Neuronal stem cell (in vitro differentiated cells): ENCODE measurements at regions not wholly inside any gene's neighbourhood (a gene's known extent, or its start where the extent isn't known, plus 50 kb on each side); places are given as distances from the start of the nearest gene placed in this dataset.

Source experiments
- DNase-seq: peaks from one replicate; pipeline ENCODE4 v3.0.0-alpha.2; 2013; ENCODE audit warnings: low spot score
- H2AFZ ChIP-seq: one replicate; pipeline ENCODE4 v1.6.1; 2013; ENCODE audit warnings: mild to moderate bottlenecking, low read length, inconsistent platforms
- H2AK5ac ChIP-seq: 2 replicates; pipeline ENCODE4 v1.6.1; 2013; ENCODE audit warnings: low read depth, mild to moderate bottlenecking, inconsistent platforms, low read length, moderate library complexity, mixed read lengths
- H2BK120ac ChIP-seq: 2 replicates; pipeline ENCODE4 v1.6.1; 2013; ENCODE audit warnings: low read depth, mild to moderate bottlenecking, inconsistent platforms, low read length, moderate library complexity, mixed read lengths
- H2BK12ac ChIP-seq: one replicate; pipeline ENCODE4 v1.6.1; 2013; ENCODE audit warnings: low read length, inconsistent platforms
- H2BK15ac ChIP-seq: 2 replicates; pipeline ENCODE4 v1.6.1; 2013; ENCODE audit warnings: mild to moderate bottlenecking, low read length, inconsistent platforms, mixed read lengths
- H2BK5ac ChIP-seq: one replicate; pipeline ENCODE4 v1.6.1; 2013; ENCODE audit warnings: inconsistent platforms, mild to moderate bottlenecking, low read length, moderate library complexity
- H3K14ac ChIP-seq: one replicate; pipeline ENCODE4 v1.6.1; 2013; ENCODE audit warnings: low read length, inconsistent platforms
- H3K18ac ChIP-seq: 2 replicates; pipeline ENCODE4 v1.6.1; 2013; ENCODE audit warnings: low read length, inconsistent platforms
- H3K23ac ChIP-seq: 2 replicates; pipeline ENCODE4 v1.6.1; 2013; ENCODE audit warnings: low read depth, mild to moderate bottlenecking, mixed read lengths, low read length, inconsistent platforms; ENCODE audit not compliant: poor library complexity
- H3K27ac ChIP-seq: replicated peaks from 3 replicates; pipeline ENCODE4 v1.5.1; 2013; ENCODE audit warnings: low read length, inconsistent platforms
- H3K27me3 ChIP-seq, 3 experiments: 2 replicates each; pipeline ENCODE4 v1.6.1; 2013; ENCODE audit warnings: low read length in 3 of 3, mild to moderate bottlenecking in 2 of 3, inconsistent platforms in 1 of 3, low read depth in 1 of 3, mixed read lengths in 1 of 3, moderate library complexity in 1 of 3; ENCODE audit not compliant: control insufficient read depth in 3 of 3, insufficient read depth in 3 of 3
- H3K36me3 ChIP-seq, 2 donors: replicated peaks in 1 of 2; 2 replicates each; pipeline ENCODE4 v1.6.1; 2013; ENCODE audit warnings: low read length in 2 of 2; ENCODE audit not compliant: control insufficient read depth in 2 of 2, insufficient read depth in 2 of 2
- H3K4ac ChIP-seq: 2 replicates; pipeline ENCODE4 v1.6.1; 2013; ENCODE audit warnings: inconsistent platforms, mild to moderate bottlenecking, low read length, moderate library complexity
- H3K4me1 ChIP-seq, 2 donors: 1 replicate in 1 of 2; 2 replicates in 1 of 2; pipeline ENCODE4 v1.6.1; 2013; ENCODE audit warnings: low read length in 2 of 2, low read depth in 1 of 2; ENCODE audit not compliant: control insufficient read depth in 2 of 2, insufficient read depth in 1 of 2
- H3K4me2 ChIP-seq: one replicate; pipeline ENCODE4 v1.6.1; 2013; ENCODE audit warnings: mild to moderate bottlenecking, low read length, inconsistent platforms; ENCODE audit not compliant: insufficient read depth, poor library complexity, severe bottlenecking
- H3K4me3 ChIP-seq, 2 donors: 2 replicates each; pipeline ENCODE4 v1.5.1; 2013; ENCODE audit warnings: low read length in 2 of 2, mild to moderate bottlenecking in 2 of 2, inconsistent platforms in 1 of 2, moderate library complexity in 1 of 2
- H3K79me1 ChIP-seq: one replicate; pipeline ENCODE4 v1.6.1; 2013; ENCODE audit warnings: low read depth, mild to moderate bottlenecking, inconsistent platforms, low read length, moderate library complexity
- H3K9ac ChIP-seq: one replicate; pipeline ENCODE4 v1.6.1; 2013; ENCODE audit warnings: mild to moderate bottlenecking, low read depth, low read length, inconsistent platforms; ENCODE audit not compliant: poor library complexity
- H3K9me3 ChIP-seq, 2 donors: replicated peaks in 1 of 2; 2 replicates each; pipeline versions ENCODE3 to v1.6.1; 2013; ENCODE audit warnings: low read length in 2 of 2, mild to moderate bottlenecking in 2 of 2, inconsistent platforms in 1 of 2, low read depth in 1 of 2, mixed read lengths in 1 of 2, moderate library complexity in 1 of 2; ENCODE audit not compliant: control insufficient read depth in 2 of 2, insufficient read depth in 1 of 2
- H4K8ac ChIP-seq: one replicate; pipeline ENCODE4 v1.6.1; 2013; ENCODE audit warnings: low read depth, mild to moderate bottlenecking, inconsistent platforms, low read length, moderate library complexity
- H4K91ac ChIP-seq: one replicate; pipeline ENCODE4 v1.6.1; 2013; ENCODE audit warnings: low read length, low read depth, mild to moderate bottlenecking, inconsistent platforms; ENCODE audit not compliant: poor library complexity
- WGBS, 2 donors: extraction: QIAGEN DNeasy Blood & Tissue Kit; methylation state at CpG; one replicate each; pipeline ENCODE4 v1.1.7; 2013; ENCODE audit warnings: missing lambda C conversion rate in 2 of 2, mixed read lengths in 1 of 2; ENCODE audit not compliant: insufficient read length in 2 of 2, insufficient replicate concordance in 1 of 2; ENCODE audit errors: extremely low coverage in 2 of 2; 5-methylcytosine and 5-hydroxymethylcytosine counted together

DNA sequence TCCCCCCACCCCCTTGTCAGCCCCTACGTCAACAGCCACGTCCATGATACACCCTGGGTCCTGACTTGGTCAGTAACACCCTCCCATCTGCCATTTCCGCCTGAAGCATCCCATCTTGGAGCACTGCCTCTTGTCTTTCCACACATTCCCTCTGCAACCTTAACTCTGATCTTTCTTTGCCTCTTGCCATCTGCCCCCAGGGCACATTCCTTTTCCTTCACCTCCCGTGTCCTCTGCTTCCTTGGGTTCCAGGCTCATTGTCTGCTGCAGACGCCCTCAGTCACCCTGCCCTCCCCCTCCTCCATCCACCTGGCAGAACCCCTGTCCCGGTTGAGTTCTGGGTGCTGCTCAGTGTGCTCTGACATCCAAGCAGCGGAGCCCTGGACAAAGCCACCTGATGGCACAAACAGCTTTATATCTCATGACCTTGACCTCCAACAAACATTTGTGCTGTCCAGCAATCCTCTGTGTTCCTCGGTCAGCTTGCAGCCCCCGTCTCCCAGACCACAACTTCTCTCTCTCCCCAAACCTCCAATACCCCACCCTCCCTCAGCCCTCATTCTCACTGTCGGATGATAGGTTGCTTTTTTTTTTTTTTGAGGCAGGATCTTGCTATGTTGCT is 97.7 kb upstream of the IER5L start:
- H3K79me1 ChIP-seq = no peaks in the 10 kb centered on the region
- no peaks in the 10 kb centered on the region for H3K36me3 ChIP-seq
- H2AK5ac ChIP-seq = no peak overlapping the region
- H4K8ac ChIP-seq = no peak overlapping the region
- no peak overlapping the region for H3K18ac ChIP-seq
- H3K27ac ChIP-seq = no peak overlapping the region
- peaks cover 6% of the 10 kb centered on the region in 2 donors for H3K9me3 ChIP-seq
- peaks cover 15 to 29% of the 10 kb centered on the region in 2 donors for H3K4me1 ChIP-seq
- WGBS, 2 donors = no CpG with 5 or more reads among the region's 10 CpGs
- H2BK5ac ChIP-seq = no peak overlapping the region
- H3K4ac ChIP-seq = no peak overlapping the region
- H4K91ac ChIP-seq = no peak overlapping the region
- no peak overlapping the region for H3K4me3 ChIP-seq
- no peak overlapping the region for H2BK12ac ChIP-seq
- no peak overlapping the region for H2BK15ac ChIP-seq
- H2BK120ac ChIP-seq = no peak overlapping the region
- DNase-seq = no peak
- no peak overlapping the region for H2AFZ ChIP-seq
- no peak overlapping the region for H3K9ac ChIP-seq
- H3K23ac ChIP-seq = no peak overlapping the region
- H3K4me2 ChIP-seq = no peak overlapping the region
- no peak overlapping the region for H3K14ac ChIP-seq
- H3K27me3 ChIP-seq = peaks cover 0 to 5% (median 0%) of the 10 kb centered on the region in 3 experiments

GRCh38 chr9:129273941-129274684 is 96.1 kb upstream of the IER5L start:
- Histone ChIP-seq H3K27me3 (peaks cover 0 to 5% (median 0%) of the 10 kb centered on the region in 3 experiments), H3K79me1 (no peaks in the 10 kb centered on the region), H3K36me3 (no peaks in the 10 kb centered on the region), H2BK15ac (no peak overlapping the region), H3K4ac (no peak overlapping the region), H2BK12ac (no peak overlapping the region), H3K4me1 (peaks cover 15 to 25% of the 10 kb centered on the region in 2 donors), H3K4me2 (no peak overlapping the region), H3K9ac (no peak overlapping the region), H3K4me3 (no peak overlapping the region), H4K8ac (no peak overlapping the region), H2BK120ac (no peak overlapping the region), H3K9me3 (peaks cover 6% of the 10 kb centered on the region in 2 donors), H3K23ac (no peak overlapping the region), H2AK5ac (no peak overlapping the region), H2BK5ac (no peak overlapping the region), H3K14ac (no peak overlapping the region), H2AFZ (no peak overlapping the region), H3K27ac (no peak overlapping the region), H4K91ac (no peak overlapping the region), H3K18ac (no peak overlapping the region)
- no peak for DNase-seq
- no CpG with 5 or more reads among the region's 19 CpGs for WGBS, 2 donors

DNA sequence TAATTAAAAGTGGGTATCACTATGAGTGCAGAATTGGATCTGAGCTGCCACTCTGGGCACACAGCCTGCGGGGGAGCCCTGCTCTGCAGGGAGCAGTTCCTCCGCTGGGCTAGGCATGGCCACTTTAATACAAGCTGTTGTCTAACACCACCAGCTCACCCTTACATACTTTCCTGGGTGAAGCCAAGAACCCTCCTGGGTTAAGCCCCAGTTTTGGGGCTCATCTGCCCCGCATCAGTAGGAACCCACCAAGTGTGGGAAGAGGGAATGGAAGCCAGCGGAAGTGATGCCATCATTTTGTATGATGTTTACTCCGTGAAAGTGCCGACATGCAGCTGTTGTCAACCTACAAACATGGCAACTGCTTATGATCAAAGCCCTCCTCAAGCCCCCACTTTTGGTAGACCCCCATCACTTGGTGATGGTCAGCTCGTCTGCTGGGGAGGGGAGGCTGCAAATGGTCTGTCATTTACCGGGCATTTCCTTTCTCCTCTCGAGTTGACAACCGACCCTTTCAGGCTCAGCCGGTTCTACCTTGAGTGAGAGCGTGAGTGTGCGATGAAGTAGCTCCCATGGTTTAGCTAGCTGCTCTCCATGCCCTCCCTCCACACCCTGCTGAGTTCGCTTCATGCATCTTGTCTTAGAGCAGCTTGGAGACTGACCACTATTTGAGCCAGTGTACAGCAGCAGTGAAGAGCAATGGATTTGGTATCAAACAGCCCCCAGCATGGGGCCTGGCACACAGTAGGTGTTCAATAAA is 95.3 kb upstream of the IER5L start:
- Histone ChIP-seq H3K27me3 (peaks cover 0 to 5% (median 0%) of the 10 kb centered on the region in 3 experiments), H2BK5ac (no peak overlapping the region), H2AFZ (no peak overlapping the region), H3K18ac (no peak overlapping the region), H2BK120ac (no peak overlapping the region), H3K27ac (no peak overlapping the region), H3K79me1 (no peaks in the 10 kb centered on the region), H3K23ac (no peak overlapping the region), H4K8ac (no peak overlapping the region), H3K4me1 (peaks cover 9 to 18% of the 10 kb centered on the region in 2 donors), H3K36me3 (no peaks in the 10 kb centered on the region), H3K14ac (no peak overlapping the region), H2BK12ac (no peak overlapping the region), H3K4me2 (no peak overlapping the region), H4K91ac (no peak overlapping the region), H2BK15ac (no peak overlapping the region), H2AK5ac (no peak overlapping the region), H3K9ac (peak overlapping the region; percentile 7), H3K4me3 (no peak overlapping the region), H3K4ac (no peak overlapping the region), H3K9me3 (peaks cover 6% of the 10 kb centered on the region in 2 donors)
- no CpG with 5 or more reads among the region's 14 CpGs for WGBS, 2 donors
- no peak for DNase-seq
